H1 (cell line): ENCODE measurements at regions not wholly inside any gene's neighbourhood (a gene's known extent, or its start where the extent isn't known, plus 50 kb on each side); places are given as distances from the start of the nearest gene placed in this dataset.

Experiments
- CTCF ChIA-PET: fragments of 300-600 bp; sonication (Branson Sonifier 250); formaldehyde crosslinking; loops from one replicate; lab custom pipeline; 2021; ENCODE audit not compliant: partially characterized antibody; lab: Charles Lee
- POLR2A ChIA-PET: fragments of 300-600 bp; sonication (Branson Sonifier 250); formaldehyde crosslinking; loops from one replicate; lab custom pipeline; 2021; ENCODE audit warnings: inconsistent platforms; ENCODE audit not compliant: partially characterized antibody; lab: Charles Lee
- DNase-seq, 2 experiments: peaks; one replicate each; pipeline versions ENCODE4 v3.0.0 to v3.0.0-alpha.2; 2010 to 2022; ENCODE audit warnings: low spot score in 2 of 2, low read depth in 1 of 2, mixed read lengths in 1 of 2
- FAIRE-seq: peaks from 2 replicates; lab custom pipeline; 2011; peaks lifted over from hg19 to GRCh38; lab: Jason Lieb, UNC
- H2AFZ ChIP-seq: 2 replicates; pipeline ENCODE4 v1.8.1; 2012; ENCODE audit warnings: low read length, inconsistent platforms
- H2AK5ac ChIP-seq: 2 replicates; pipeline ENCODE4 v1.6.1; 2013; ENCODE audit warnings: low read depth, low read length
- H2BK120ac ChIP-seq: replicated peaks from 2 replicates; pipeline ENCODE3; 2013; ENCODE audit warnings: low read depth, low read length, inconsistent platforms
- H2BK12ac ChIP-seq: 2 replicates; pipeline ENCODE4 v1.6.1; 2013; ENCODE audit warnings: low read depth, low read length
- H2BK15ac ChIP-seq: 2 replicates; pipeline ENCODE4 v1.6.1; 2013; ENCODE audit warnings: low read length
- H2BK20ac ChIP-seq: 2 replicates; pipeline ENCODE4 v1.6.1; 2013; ENCODE audit warnings: low read length
- H2BK5ac ChIP-seq: 2 replicates; pipeline ENCODE4 v1.6.1; 2013; ENCODE audit warnings: low read depth, low read length
- H3K14ac ChIP-seq: 2 replicates; pipeline ENCODE4 v1.6.1; 2013; ENCODE audit warnings: inconsistent platforms; ENCODE audit not compliant: insufficient read length
- H3K18ac ChIP-seq: 2 replicates; pipeline ENCODE4 v1.6.1; 2013; ENCODE audit warnings: low read length; ENCODE audit errors: extremely low read depth
- H3K23ac ChIP-seq: 2 replicates; pipeline ENCODE4 v1.6.1; 2013; ENCODE audit warnings: inconsistent platforms; ENCODE audit not compliant: insufficient read length
- H3K23me2 ChIP-seq: 2 replicates; pipeline ENCODE4 v1.6.1; 2013; ENCODE audit warnings: low read depth, low read length
- H3K27ac ChIP-seq: 2 replicates; pipeline ENCODE4 v1.6.1; 2011; ENCODE audit warnings: low read depth, low read length, inconsistent platforms
- H3K27me3 ChIP-seq, 4 experiments: replicated peaks in 1 of 4; 1 replicate in 1 of 4; 2 replicates in 3 of 4; pipeline versions ENCODE4 v1.6.1 to v1.8.1; 2011 to 2013; ENCODE audit warnings: low read length in 3 of 4, mild to moderate bottlenecking in 3 of 4, inconsistent platforms in 2 of 4, mixed read lengths in 2 of 4, moderate library complexity in 1 of 4; ENCODE audit not compliant: control insufficient read depth in 3 of 4, insufficient read depth in 3 of 4; ENCODE audit errors: extremely low read depth in 1 of 4
- H3K36me3 ChIP-seq, 4 experiments: 2 replicates each; pipeline versions ENCODE4 v1.6.1 to v1.8.1; 2011 to 2013; ENCODE audit warnings: mild to moderate bottlenecking in 4 of 4, low read length in 3 of 4, moderate library complexity in 2 of 4, control low read depth in 1 of 4, inconsistent platforms in 1 of 4; ENCODE audit not compliant: insufficient read depth in 4 of 4, control insufficient read depth in 2 of 4
- H3K4ac ChIP-seq: replicated peaks from 2 replicates; pipeline ENCODE3; 2013; ENCODE audit warnings: low read length, low read depth, mixed read lengths, inconsistent platforms; ENCODE audit not compliant: insufficient read length
- H3K4me1 ChIP-seq, 4 experiments: replicated peaks in 1 of 4; 1 replicate in 1 of 4; 2 replicates in 3 of 4; pipeline versions ENCODE4 v1.6.1 to v1.8.1; 2011 to 2013; ENCODE audit warnings: low read length in 3 of 4, inconsistent platforms in 2 of 4, mixed read lengths in 1 of 4; ENCODE audit not compliant: insufficient read depth in 4 of 4, control insufficient read depth in 3 of 4
- H3K4me2 ChIP-seq, 2 experiments: 2 replicates each; pipeline versions ENCODE4 v1.6.1 to v1.8.1; 2011 to 2013; ENCODE audit warnings: low read depth in 2 of 2, low read length in 2 of 2, control low read depth in 1 of 2, inconsistent platforms in 1 of 2, mild to moderate bottlenecking in 1 of 2; ENCODE audit not compliant: insufficient read depth in 1 of 2
- H3K4me3 ChIP-seq, 4 experiments: fragments of 200-600, 300-600 bp in 1 of 4; sonication (generic), shearing (Covaris generic), sonication (Bioruptor Twin) in 1 of 4; 2 replicates each; pipeline versions ENCODE4 v1.5.1 to v1.8.1; 2011 to 2016; ENCODE audit warnings: low read length in 4 of 4, low read depth in 3 of 4, control low read depth in 2 of 4, inconsistent platforms in 2 of 4, mild to moderate bottlenecking in 2 of 4, mixed read lengths in 1 of 4, moderate library complexity in 1 of 4; ENCODE audit not compliant: insufficient read depth in 2 of 4; ENCODE audit errors: extremely low read depth in 1 of 4
- H3K56ac ChIP-seq: replicated peaks from 2 replicates; pipeline ENCODE3; 2013; ENCODE audit warnings: low read depth, mild to moderate bottlenecking, mixed read lengths, low read length, inconsistent platforms; ENCODE audit not compliant: insufficient read length
- H3K79me1 ChIP-seq: 2 replicates; pipeline ENCODE4 v1.6.1; 2013; ENCODE audit warnings: low read depth, low read length, control low read depth
- H3K79me2 ChIP-seq, 2 experiments: 2 replicates each; pipeline versions ENCODE4 v1.6.1 to v1.8.1; 2012 to 2013; ENCODE audit warnings: low read length in 2 of 2, mild to moderate bottlenecking in 2 of 2, inconsistent platforms in 1 of 2; ENCODE audit not compliant: insufficient read depth in 2 of 2, control insufficient read depth in 1 of 2
- H3K9ac ChIP-seq, 4 experiments: replicated peaks in 1 of 4; 1 replicate in 1 of 4; 2 replicates in 3 of 4; pipeline versions ENCODE4 v1.6.1 to v1.8.1; 2011 to 2013; ENCODE audit warnings: low read depth in 3 of 4, low read length in 3 of 4, control low read depth in 2 of 4, mild to moderate bottlenecking in 2 of 4, moderate library complexity in 2 of 4, inconsistent platforms in 1 of 4; ENCODE audit errors: extremely low read depth in 1 of 4
- H3K9me3 ChIP-seq, 2 experiments: 2 replicates each; pipeline versions ENCODE4 v1.6.1 to v1.8.1; 2012 to 2013; ENCODE audit warnings: mild to moderate bottlenecking in 2 of 2, moderate library complexity in 2 of 2, control low read depth in 1 of 2, inconsistent platforms in 1 of 2, low read depth in 1 of 2, low read length in 1 of 2, mixed read lengths in 1 of 2; ENCODE audit not compliant: insufficient read depth in 2 of 2
- H4K20me1 ChIP-seq, 2 experiments: replicated peaks in 1 of 2; 2 replicates each; pipeline versions ENCODE3 to v1.8.1; 2011 to 2013; ENCODE audit warnings: inconsistent platforms in 2 of 2, low read length in 2 of 2, mild to moderate bottlenecking in 1 of 2; ENCODE audit not compliant: insufficient read depth in 2 of 2, control insufficient read depth in 1 of 2
- H4K5ac ChIP-seq: 2 replicates; pipeline ENCODE4 v1.6.1; 2013; ENCODE audit warnings: low read length, low read depth, mixed read lengths, inconsistent platforms; ENCODE audit not compliant: insufficient read length
- H4K8ac ChIP-seq: 2 replicates; pipeline ENCODE4 v1.8.0; 2013; ENCODE audit warnings: mild to moderate bottlenecking, moderate library complexity, low read length, inconsistent platforms; ENCODE audit not compliant: insufficient read depth; ENCODE audit errors: extremely low read depth
- H4K91ac ChIP-seq: replicated peaks from 2 replicates; pipeline ENCODE3; 2013; ENCODE audit warnings: low read length, mixed read lengths, inconsistent platforms; ENCODE audit not compliant: insufficient read length
- ATF2 ChIP-seq: IDR thresholded peaks from 2 replicates; pipeline ENCODE4 v1.6.1; 2012; ENCODE audit warnings: low read length, inconsistent platforms
- BACH1 ChIP-seq: IDR thresholded peaks from 2 replicates; pipeline ENCODE4 v1.6.1; 2012; ENCODE audit warnings: low read length, improper control_type of control experiment
- BRCA1 ChIP-seq: IDR thresholded peaks from 2 replicates; pipeline ENCODE4 v1.6.1; 2012; ENCODE audit warnings: low read depth, low read length, improper control_type of control experiment
- CTBP2 ChIP-seq: IDR thresholded peaks from 2 replicates; pipeline ENCODE4 v1.7.0; 2011; ENCODE audit warnings: borderline replicate concordance, mild to moderate bottlenecking, moderate library complexity, mixed read lengths, low read length; ENCODE audit not compliant: insufficient read depth, insufficient read length
- EZH2 ChIP-seq: fragments of 200-600 bp; sonication (generic); IDR thresholded peaks from 2 replicates; pipeline ENCODE4 v1.7.1; 2012; ENCODE audit warnings: low read depth, mild to moderate bottlenecking, moderate library complexity, low read length, inconsistent platforms; ENCODE audit not compliant: severe bottlenecking
- GTF2F1 ChIP-seq: IDR thresholded peaks from 2 replicates; pipeline ENCODE4 v1.6.1; 2012; ENCODE audit warnings: low read depth, low read length, improper control_type of control experiment, borderline replicate concordance
- KDM5A ChIP-seq: fragments of 200-600 bp; IDR thresholded peaks from 2 replicates; pipeline ENCODE4 v1.7.1; 2012; ENCODE audit warnings: mild to moderate bottlenecking, low read length, inconsistent platforms, mixed read lengths
- RAD21 ChIP-seq, 2 experiments: IDR thresholded peaks in 1 of 2; conservative IDR thresholded peaks in 1 of 2; 2 replicates each; pipeline ENCODE4 v1.6.1; 2011; ENCODE audit warnings: low read depth in 2 of 2, low read length in 2 of 2, improper control_type of control experiment in 1 of 2, inconsistent platforms in 1 of 2, mild to moderate bottlenecking in 1 of 2, moderate library complexity in 1 of 2
- SAP30 ChIP-seq: fragments of 300-600 bp; sonication (generic); IDR thresholded peaks from 2 replicates; pipeline ENCODE4 v1.7.1; 2012; ENCODE audit warnings: low read length, moderate library complexity, mild to moderate bottlenecking, inconsistent platforms; ENCODE audit not compliant: insufficient read depth, insufficient replicate concordance
- SIRT6 ChIP-seq: IDR thresholded peaks from one replicate; pipeline ENCODE4 v1.7.1; 2012; ENCODE audit warnings: low read length, inconsistent platforms
- SP4 ChIP-seq: IDR thresholded peaks from 2 replicates; pipeline ENCODE4 v1.6.1; 2012; ENCODE audit warnings: low read length, inconsistent platforms
- SRF ChIP-seq: IDR thresholded peaks from 2 replicates; pipeline ENCODE4 v1.6.1; 2011; ENCODE audit warnings: mild to moderate bottlenecking, low read depth, low read length, moderate library complexity
- TBP ChIP-seq: IDR thresholded peaks from 2 replicates; pipeline ENCODE4 v1.6.1; 2011; ENCODE audit warnings: low read depth, low read length, improper control_type of control experiment
- YY1 ChIP-seq: IDR thresholded peaks from 2 replicates; pipeline ENCODE4 v1.6.1; 2011; ENCODE audit warnings: low read depth, mild to moderate bottlenecking, low read length
- WGBS, 2 experiments: shearing (Covaris generic) in 1 of 2; methylation state at CpG; one replicate each; pipeline versions ENCODE4 v1.1.6 to v1.1.7; 2013 to 2015; ENCODE audit warnings: low lambda C conversion rate in 2 of 2, mixed read lengths in 2 of 2, inconsistent platforms in 1 of 2, low coverage in 1 of 2, missing lambda C conversion rate in 1 of 2; ENCODE audit not compliant: insufficient replicate concordance in 2 of 2, insufficient coverage in 1 of 2, insufficient read length in 1 of 2; ENCODE audit errors: extremely low coverage in 1 of 2, missing lambda C conversion rate in 1 of 2; 5-methylcytosine and 5-hydroxymethylcytosine counted together

- Histone ChIP-seq H3K23me2 (no peaks in the 10 kb centered on the region), H2BK12ac (no peak overlapping the region), H4K91ac (no peak overlapping the region), H3K56ac (no peak overlapping the region), H3K18ac (no peak overlapping the region), H3K4me2 (no peak overlapping the region), H3K79me2 (no peaks in the 10 kb centered on the region), H4K20me1 (no peaks in the 10 kb centered on the region), H3K14ac (no peak overlapping the region), H2AFZ (no peak overlapping the region), H3K27ac (no peak overlapping the region), H3K23ac (no peak overlapping the region), H3K36me3 (no peaks in the 10 kb centered on the region), H3K9me3 (no peaks in the 10 kb centered on the region), H2BK20ac (no peak overlapping the region), H3K4me3 (no peak overlapping the region), H2BK120ac (no peak overlapping the region), H2AK5ac (no peak overlapping the region), H4K5ac (no peak overlapping the region), H3K9ac (no peak overlapping the region), H4K8ac (no peak overlapping the region), H2BK15ac (no peak overlapping the region), H3K4me1 (no peaks in the 10 kb centered on the region), H3K4ac (no peak overlapping the region), H3K27me3 (no peaks in the 10 kb centered on the region), H2BK5ac (no peak overlapping the region), H3K79me1 (no peaks in the 10 kb centered on the region)
- FAIRE-seq (no peak), DNase-seq (no peak)
- 90% methylated on average over 1 of the region's 1 CpG; no CpG with 5 or more reads in 1 of the 2 experiments for WGBS, 2 experiments
- ChIA-PET CTCF (no interaction called here), POLR2A (no interaction called here)
- no peak for TF ChIP-seq RAD21 (IDR thresholded peaks at IDR 0.05 in 1 of 2, conservative IDR thresholded peaks at IDR 0.05 in 1 of 2; ENCODE audit: low read depth in 2 of 2, low read length in 2 of 2)
- no peak for TF ChIP-seq BRCA1
- TF ChIP-seq CTBP2 = no peak
- TF ChIP-seq SAP30 = no peak
- TF ChIP-seq YY1 = no peak
- TF ChIP-seq BACH1 = no peak
- TF ChIP-seq SP4 = no peak
- TF ChIP-seq ATF2 = no peak
- no peak for TF ChIP-seq KDM5A
- TF ChIP-seq TBP = no peak
- TF ChIP-seq GTF2F1 = no peak
- no peak for TF ChIP-seq EZH2
- no peak for TF ChIP-seq SRF
- no peak for TF ChIP-seq SIRT6
Observed at GRCh38 chr13:85419611-85420010, 379.6 kb downstream of the SLITRK6 start.
